GM23338 (cell line): ENCODE measurements at regions not wholly inside any gene's neighbourhood (a gene's known extent, or its start where the extent isn't known, plus 50 kb on each side); places are given as distances from the start of the nearest gene placed in this dataset.

Experiments
- CREB1 ChIP-seq: fragments of 250-450 bp; sonication (Bioruptor Pico); IDR thresholded peaks from 2 replicates; pipeline ENCODE4 v1.5.0; 2020; ENCODE audit warnings: low read depth, mild to moderate bottlenecking, moderate library complexity
- CTCF ChIP-seq, 2 experiments: fragments of 200-600 bp in 1 of 2; sonication (generic) in 1 of 2; conservative IDR thresholded peaks; 2 replicates each; pipeline versions ENCODE4 v1.5.1 to v1.6.1; 2016 to 2017; ENCODE audit warnings: antibody characterized with exemption in 2 of 2, low read depth in 2 of 2, mild to moderate bottlenecking in 2 of 2, moderate library complexity in 1 of 2
- EZH2 ChIP-seq: fragments of 200-600 bp; sonication (generic); IDR thresholded peaks from one replicate; pipeline ENCODE4 v1.8.0; 2017; ENCODE audit warnings: antibody characterized with exemption, mild to moderate bottlenecking, low read depth; ENCODE audit not compliant: unreplicated experiment
- NANOG ChIP-seq: IDR thresholded peaks from 2 replicates; pipeline ENCODE4 v1.6.1; 2016; ENCODE audit warnings: antibody characterized with exemption, borderline replicate concordance
- ZNF114 ChIP-seq: fragments of 250-450 bp; sonication (Bioruptor Pico); IDR thresholded peaks from 2 replicates; pipeline ENCODE4 v1.5.0; 2020; ENCODE audit warnings: mild to moderate bottlenecking, moderate library complexity

- no peak for TF ChIP-seq CREB1 (CRISPR knock-in tag)
- no peak for TF ChIP-seq CTCF (conservative IDR thresholded peaks at IDR 0.05; ENCODE audit: low read depth in 2 of 2)
- no peak for TF ChIP-seq EZH2
- TF ChIP-seq ZNF114 (CRISPR knock-in tag) = no peak
- TF ChIP-seq NANOG = no peak
These were observed 204.3 kb upstream of the ZC3H15 start for GRCh38 chr2:186281726-186282125.
